NCI-H69 (cell line): ENCODE measurements at regions not wholly inside any gene's neighbourhood (a gene's known extent, or its start where the extent isn't known, plus 50 kb on each side); places are given as distances from the start of the nearest gene placed in this dataset.
"Not testable (repeated sequence)": the region's sequence is repeated elsewhere in the genome, so short reads cannot be mapped to it uniquely, and the experiment has no call there.

ENCODE experiments used
- DNase-seq: peaks from one replicate; lab custom pipeline; 2025; lab: John Stamatoyannopoulos, UW

GRCh38 chr2:47652061-47652690, 81.4 kb upstream of the KCNK12 start:
- DNase-seq = peak; percentile 7

DNA sequence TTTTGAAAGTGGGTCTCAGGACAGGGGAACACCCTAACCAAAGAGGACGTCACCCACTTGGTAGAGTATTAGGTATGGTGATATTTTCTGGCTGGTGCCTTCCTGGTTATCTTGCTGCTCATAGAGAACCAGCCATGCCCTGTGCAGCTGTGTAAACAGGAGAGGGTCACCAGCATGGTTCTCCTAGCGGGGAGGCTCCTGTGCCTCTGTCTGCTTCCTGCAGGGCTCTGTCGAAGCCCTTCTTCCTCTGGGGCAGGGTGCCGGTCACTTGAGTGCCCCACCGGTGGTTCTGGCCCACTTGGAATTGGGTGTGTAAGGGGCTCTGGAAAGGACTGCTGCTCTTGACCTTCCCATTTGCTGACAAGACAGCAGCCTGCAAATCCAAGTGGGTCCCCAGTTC, 80.5 kb upstream of the KCNK12 start:
- DNase-seq = peak; percentile 85

GRCh38 chr2:47650001-47650535, 79.3 kb upstream of the KCNK12 start:
- no peak for DNase-seq

DNA sequence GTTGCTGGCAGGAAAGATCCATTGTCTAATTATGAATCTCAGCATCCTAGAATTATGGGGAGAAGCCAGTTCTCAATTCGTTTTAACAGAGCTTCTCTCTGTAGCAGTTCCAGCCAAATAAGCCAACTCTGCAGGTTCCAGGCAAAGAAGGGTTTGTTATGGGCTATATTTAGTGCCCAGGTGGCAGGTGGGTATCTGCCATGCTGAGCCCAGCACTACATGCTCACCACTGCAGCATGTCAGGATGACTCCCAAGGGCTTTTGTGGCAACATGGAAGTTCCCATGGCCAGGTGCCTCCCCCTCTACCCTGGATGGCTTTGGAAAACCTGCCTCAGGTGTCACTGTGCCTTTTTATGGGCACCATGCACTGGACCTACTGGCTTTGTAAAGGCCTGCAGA, 74.5 kb upstream of the KCNK12 start:
- DNase-seq = peak; percentile 28

DNA sequence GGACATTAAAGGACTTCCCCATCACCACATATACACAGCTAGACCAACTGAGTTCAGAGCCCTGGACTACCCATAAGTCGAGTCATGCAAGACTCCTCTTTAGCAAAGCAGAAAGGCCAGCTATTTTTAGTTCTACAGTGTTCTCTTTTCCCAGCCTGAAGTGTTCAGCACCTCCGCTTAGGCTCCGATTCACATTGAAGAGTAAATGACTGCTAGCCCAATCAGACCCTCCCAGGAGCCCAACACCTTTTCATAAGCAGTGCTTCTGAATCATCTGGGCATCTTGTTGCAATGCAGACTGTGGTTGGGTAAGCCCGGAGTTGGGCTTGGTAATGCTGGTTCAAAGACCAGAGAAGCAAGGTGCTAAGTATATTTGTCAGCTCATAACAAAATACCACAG, 73.6 kb upstream of the KCNK12 start:
- DNase-seq = no peak

GRCh38 chr2:47641366-47641765, 70.6 kb upstream of the KCNK12 start:
- DNase-seq = no peak

DNA sequence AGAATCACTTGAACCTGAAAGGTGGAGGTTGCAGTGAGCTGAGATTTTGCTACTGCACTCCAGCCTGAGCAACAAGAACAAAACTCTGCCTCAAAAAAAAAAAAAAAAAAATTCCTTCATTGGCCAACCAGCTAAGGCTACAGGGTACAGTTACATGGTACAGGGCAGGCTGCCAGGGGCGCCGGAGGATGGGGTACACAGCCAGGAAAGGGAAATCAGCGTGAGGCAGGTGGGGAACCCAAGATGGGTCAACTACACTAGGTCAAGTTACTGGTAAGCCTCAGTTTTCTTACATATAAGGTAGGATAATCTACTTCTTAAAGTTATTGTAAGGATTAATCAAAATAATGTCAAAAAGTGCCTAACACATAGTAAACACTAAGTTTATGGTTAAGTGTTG, 69.6 kb upstream of the KCNK12 start:
- DNase-seq = no peak

- DNase-seq = no peak
These were observed 68.7 kb upstream of the KCNK12 start for GRCh38 chr2:47639467-47639866.

GRCh38 chr2:47638430-47638829, 67.6 kb upstream of the KCNK12 start:
- DNase-seq = no peak

DNA sequence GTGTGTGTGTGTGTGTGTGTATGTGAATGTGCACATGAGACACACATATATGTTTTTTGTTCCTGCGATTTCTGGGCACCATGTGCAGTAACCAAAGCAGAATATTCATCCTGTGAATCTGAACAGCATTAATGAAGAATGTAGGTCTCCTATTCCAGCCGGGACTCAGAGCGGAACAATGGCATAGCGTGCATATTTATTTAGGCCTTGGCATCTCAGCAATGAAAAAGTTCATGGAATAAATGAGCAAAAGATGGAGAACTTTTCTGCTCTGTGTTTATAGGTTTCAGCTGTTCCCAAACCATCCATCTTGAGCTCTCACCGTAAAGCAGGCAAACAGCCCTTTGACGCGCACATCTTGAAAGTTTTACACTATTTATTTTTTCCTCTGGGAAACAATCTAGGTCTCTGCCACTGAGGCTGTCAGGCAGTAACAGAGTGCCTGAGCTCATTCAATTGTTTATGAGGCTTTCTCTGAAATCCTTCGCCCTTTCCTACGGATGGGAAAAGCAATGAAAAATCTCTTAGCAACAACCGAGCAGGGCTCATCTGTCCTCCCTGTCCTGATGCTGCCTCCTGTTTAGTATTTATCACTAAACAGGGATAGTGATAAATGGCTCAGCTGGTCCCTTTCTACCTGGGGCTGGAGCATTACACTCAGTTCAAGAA, 65.9 kb upstream of the KCNK12 start:
- DNase-seq = no peak

GRCh38 chr2:47636176-47636575, 65.4 kb upstream of the KCNK12 start:
- no peak for DNase-seq

DNA sequence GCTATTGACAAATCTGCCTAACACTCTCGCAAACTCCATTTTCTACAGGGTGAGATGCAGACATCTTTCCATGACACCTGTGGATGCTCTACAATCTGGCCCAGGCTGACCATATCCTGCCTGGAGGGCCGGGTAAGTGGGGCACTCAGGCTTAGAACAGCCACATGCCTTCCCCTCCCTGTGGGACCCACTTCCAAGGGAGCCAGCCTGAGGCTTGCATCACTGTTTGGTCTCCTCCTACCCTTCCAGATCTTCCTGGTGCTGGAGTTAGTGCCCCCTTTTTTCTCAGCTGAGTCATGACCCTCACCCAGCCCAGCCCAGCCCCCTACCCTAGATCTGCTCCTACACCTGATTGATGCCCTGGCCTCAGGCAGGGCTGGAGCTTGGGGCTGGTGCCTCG, 62.0 kb upstream of the KCNK12 start:
- no peak for DNase-seq

DNA sequence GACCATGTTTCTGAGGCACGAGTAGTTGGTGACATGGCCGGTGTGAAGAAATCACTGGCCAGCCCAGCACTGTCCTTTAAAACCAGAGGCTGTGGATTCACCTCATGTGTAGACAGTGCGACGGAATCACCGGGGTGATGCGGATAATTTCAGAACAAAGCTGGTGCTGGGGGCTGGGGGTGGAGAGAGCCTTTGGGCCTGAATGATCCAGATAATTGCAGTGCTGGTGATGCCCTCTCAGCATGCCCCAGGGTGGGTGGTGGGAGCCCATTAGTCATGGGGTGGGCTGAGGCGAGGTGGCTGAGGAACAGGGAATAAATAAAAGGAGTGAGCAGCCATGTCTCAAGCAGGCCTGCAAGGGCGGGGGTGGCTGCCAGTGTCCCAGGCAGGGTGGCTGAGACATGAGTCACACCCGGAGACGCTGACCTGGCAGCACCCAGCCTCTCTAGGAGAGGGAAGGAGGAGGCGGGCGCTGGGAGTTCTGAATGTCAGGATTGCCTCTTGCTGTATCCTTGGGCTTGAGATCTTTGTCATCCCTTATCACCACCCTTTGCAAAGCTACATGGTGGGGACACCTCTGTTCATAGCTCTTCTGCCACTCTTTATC, 61.1 kb upstream of the KCNK12 start:
- no peak for DNase-seq

GRCh38 chr2:47631306-47631705, 60.5 kb upstream of the KCNK12 start:
- no peak for DNase-seq

GRCh38 chr2:47629501-47630460, 59.0 kb upstream of the KCNK12 start:
- peak; percentile 2 for DNase-seq

GRCh38 chr2:47628904-47629303, 58.1 kb upstream of the KCNK12 start:
- no peak for DNase-seq

GRCh38 chr2:47626664-47627063, 55.9 kb upstream of the KCNK12 start:
- no peak for DNase-seq

GRCh38 chr2:47623140-47623539, 52.4 kb upstream of the KCNK12 start:
- not testable (repeated sequence) for DNase-seq

GRCh38 chr2:47620770-47621437, 50.1 kb upstream of the KCNK12 start:
- no peak for DNase-seq
